AG04449 (cell line): ENCODE measurements at regions not wholly inside any gene's neighbourhood (a gene's known extent, or its start where the extent isn't known, plus 50 kb on each side); places are given as distances from the start of the nearest gene placed in this dataset.
"Not testable (repeated sequence)": the region's sequence is repeated elsewhere in the genome, so short reads cannot be mapped to it uniquely, and the experiment has no call there.

Experiments used
- CTCF ChIA-PET: fragments of 350-600 bp; formaldehyde crosslinking; extraction: SDS; loops from one replicate; lab custom pipeline; 2021; ENCODE audit warnings: antibody characterized with exemption; lab: Yijun Ruan, JAX
- POLR2A ChIA-PET: fragments of 400-600, 350-600 bp; formaldehyde crosslinking; extraction: SDS; loops from one replicate; lab custom pipeline; 2020; ENCODE audit warnings: antibody characterized with exemption, inconsistent platforms; lab: Yijun Ruan, JAX
- DNase-seq: peaks from one replicate; pipeline ENCODE4 v3.0.0-alpha.2; 2010; ENCODE audit warnings: low read depth, low spot score
- H3K4me3 ChIP-seq: 2 replicates; pipeline ENCODE4 v1.5.1; 2011; ENCODE audit warnings: low read depth, mild to moderate bottlenecking, control low read depth, low read length
- TF ChIP-seq, protein P1 (sequence below): IDR thresholded peaks from one replicate; pipeline ENCODE4 v1.5.1; 2011; ENCODE audit warnings: mild to moderate bottlenecking, moderate library complexity, low read length, control low read depth, inconsistent platforms; ENCODE audit not compliant: insufficient read depth; ENCODE audit errors: missing control alignments

DNA sequence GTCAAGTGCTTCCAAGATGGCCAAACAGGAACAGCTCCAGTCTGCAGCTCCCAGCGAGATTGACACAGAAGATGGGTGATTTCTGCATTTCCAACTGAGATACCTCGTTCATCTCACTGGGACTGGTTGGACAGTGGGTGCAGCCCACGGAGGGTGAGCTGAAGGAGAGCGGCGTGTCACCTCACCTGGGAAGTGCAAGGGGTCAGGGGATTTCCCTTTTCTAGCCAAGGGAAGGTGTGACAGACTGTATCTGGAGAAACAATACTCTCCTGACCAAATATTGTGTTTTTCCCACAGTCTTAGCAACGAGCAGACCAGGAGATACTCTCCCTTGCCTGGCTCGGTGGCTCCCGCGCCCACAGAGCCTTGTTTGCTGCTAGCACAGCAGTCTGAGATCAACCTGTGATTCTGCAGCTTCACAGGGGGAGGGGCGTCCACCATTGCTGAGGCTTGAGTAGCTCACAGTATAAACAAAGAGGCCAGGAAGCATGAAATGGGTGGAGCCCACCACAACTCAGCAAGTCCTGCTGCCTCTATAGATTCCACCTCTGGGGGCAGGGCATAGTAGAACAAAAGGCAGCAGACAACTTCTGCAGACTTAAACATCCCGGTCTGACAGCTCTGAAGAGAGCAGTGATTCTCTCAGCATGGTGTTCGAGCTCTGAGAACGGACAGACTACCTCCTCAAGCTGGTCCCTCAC is 293.5 kb upstream of the SUCLG2 start:
- ChIA-PET CTCF (no interaction called here), POLR2A (no interaction called here)
- TF ChIP-seq, protein P1, sequence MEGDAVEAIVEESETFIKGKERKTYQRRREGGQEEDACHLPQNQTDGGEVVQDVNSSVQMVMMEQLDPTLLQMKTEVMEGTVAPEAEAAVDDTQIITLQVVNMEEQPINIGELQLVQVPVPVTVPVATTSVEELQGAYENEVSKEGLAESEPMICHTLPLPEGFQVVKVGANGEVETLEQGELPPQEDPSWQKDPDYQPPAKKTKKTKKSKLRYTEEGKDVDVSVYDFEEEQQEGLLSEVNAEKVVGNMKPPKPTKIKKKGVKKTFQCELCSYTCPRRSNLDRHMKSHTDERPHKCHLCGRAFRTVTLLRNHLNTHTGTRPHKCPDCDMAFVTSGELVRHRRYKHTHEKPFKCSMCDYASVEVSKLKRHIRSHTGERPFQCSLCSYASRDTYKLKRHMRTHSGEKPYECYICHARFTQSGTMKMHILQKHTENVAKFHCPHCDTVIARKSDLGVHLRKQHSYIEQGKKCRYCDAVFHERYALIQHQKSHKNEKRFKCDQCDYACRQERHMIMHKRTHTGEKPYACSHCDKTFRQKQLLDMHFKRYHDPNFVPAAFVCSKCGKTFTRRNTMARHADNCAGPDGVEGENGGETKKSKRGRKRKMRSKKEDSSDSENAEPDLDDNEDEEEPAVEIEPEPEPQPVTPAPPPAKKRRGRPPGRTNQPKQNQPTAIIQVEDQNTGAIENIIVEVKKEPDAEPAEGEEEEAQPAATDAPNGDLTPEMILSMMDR: no peak
- DNase-seq: no peak
- no peak overlapping the region for H3K4me3 ChIP-seq

DNA sequence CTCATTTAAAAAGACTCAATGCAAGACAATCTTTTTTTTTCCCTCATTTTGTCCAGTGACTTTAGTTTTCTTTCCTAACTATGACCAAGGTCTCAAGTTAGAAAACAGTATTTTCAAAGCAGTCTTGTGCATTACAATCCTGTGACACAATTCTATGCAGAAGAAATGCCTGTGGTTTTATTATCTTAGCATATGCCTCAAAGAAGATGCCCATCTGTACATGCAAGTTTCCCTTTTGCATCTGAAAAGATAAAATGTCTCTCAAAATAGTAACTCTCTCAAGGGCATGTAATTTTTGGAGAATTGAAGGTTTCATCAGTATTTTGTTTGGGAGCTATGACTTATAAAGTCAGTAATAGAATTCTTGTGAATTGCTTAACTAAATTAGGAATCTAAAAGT is 292.0 kb upstream of the SUCLG2 start:
- ChIA-PET POLR2A (no interaction called here), CTCF (no interaction called here)
- peak; percentile 31 for DNase-seq
- TF ChIP-seq, protein P1: no peak
- H3K4me3 ChIP-seq: no peak overlapping the region

DNA sequence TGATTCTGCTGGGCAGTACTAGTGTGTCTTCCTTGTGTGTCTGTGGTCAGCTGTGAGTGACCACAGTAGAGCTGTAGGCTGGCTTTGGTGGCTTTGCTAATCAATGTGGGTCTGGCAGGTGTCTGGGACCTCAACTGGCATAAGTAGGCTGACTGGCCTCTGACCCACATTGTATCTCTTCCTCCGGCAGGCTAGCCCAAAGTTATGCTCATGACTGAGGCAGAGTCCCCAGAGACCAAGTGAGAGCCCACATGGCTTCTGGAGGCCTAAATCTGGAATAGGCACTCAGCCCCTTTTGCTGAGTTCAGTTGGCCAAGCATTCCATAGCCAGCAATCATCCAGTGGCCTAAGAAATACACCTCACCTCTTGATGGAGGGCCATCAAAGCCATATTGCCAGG is 289.1 kb upstream of the SUCLG2 start:
- ChIA-PET CTCF (no interaction called here), POLR2A (no interaction called here)
- no peak overlapping the region for H3K4me3 ChIP-seq
- TF ChIP-seq, protein P1: no peak
- no peak for DNase-seq

DNA sequence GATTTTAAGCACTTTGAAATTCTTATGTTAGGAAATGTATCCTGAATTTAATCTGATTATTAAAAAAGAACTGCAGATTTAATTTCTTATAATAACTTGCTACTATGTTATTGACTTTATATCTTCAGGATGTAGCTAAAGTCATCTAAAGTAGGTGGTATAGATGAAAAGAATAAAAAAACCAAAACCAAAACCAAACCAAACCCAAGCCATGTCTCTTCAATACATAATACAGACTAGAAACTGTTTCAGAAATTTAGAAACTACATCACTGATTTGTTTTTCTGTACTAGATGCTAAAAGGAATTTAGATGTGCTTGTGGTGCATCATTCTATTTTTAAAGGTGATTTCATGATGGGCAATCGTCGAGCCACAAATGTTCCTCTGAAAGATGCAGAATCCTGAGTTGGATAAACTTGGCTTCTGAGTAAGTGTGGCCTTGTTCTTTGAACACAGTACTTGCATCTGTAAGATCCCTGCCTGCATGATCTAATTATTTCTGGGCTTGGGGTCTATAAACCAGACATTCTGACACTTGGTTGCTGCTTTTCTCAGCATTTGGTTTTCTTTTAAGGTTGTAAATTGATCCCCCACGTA is 287.1 kb upstream of the SUCLG2 start:
- H3K4me3 ChIP-seq: no peak overlapping the region
- POLR2A ChIA-PET: no interaction called here
- CTCF ChIA-PET: no interaction called here
- TF ChIP-seq, protein P1: no peak
- no peak for DNase-seq

DNA sequence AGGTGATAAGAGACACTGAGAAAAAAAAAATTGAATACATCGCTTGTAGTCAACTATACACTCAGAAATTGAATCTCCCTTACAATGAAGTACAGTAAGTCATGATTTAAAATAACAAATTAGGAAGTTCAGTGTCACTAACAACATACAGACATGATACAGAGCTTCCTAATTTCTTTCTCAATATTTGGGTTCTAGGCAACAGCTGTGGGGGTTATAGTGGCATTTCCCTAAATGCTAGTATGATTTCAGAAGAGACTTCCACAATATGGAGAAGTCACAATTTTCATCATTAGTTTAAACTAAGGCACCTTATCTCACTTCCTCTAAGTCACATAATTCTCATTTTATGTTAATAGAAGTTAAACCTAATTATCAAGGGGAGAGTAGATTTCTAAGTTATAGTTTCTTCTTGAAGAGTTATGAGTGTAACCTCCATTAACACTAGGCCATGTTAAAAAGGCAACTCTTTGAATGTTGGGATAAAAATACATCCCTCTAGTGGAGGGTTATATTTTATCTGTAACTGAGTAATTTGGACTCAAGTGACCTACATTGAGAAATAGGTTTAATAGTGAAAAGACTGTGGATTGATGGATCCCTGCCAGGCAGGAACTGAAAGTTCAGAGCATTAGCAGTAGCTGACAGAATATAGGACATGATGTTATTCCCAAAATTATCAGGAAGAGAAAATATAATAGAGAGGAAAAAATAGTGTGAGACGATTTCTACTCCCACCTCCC is 286.0 kb upstream of the SUCLG2 start:
- ChIA-PET CTCF (no interaction called here), POLR2A (no interaction called here)
- no peak overlapping the region for H3K4me3 ChIP-seq
- TF ChIP-seq, protein P1: no peak
- no peak for DNase-seq

DNA sequence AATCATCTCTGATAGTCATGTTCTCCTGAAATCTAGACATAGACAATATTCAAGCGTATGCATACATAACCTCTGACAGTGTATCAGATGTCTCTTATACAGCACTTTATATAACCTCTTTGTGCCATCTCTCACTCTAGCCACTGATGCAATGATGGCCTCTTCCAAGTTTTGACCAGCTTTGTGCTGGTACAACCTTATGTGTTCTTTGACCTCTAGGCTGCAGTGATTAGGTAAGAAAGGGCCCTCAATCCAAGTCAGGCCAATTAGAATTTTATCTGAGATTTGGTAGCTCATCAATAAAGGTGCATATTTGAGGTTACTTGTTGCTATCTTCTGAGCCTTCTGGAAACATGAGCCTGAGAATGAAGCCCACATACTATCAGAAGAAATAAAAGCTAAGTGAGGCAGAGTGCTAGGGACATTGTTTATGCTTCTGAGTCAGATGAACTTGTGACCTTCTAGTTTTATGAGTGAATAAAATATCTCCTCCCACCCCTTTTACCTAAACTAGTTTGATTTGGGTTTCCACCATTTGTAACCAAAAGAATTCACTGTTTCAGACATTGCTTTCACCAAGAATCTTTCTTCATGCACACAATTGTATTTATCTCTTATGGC is 283.2 kb upstream of the SUCLG2 start:
- ChIA-PET CTCF (no interaction called here), POLR2A (no interaction called here)
- DNase-seq: no peak
- H3K4me3 ChIP-seq: no peak overlapping the region
- TF ChIP-seq, protein P1: no peak

DNA sequence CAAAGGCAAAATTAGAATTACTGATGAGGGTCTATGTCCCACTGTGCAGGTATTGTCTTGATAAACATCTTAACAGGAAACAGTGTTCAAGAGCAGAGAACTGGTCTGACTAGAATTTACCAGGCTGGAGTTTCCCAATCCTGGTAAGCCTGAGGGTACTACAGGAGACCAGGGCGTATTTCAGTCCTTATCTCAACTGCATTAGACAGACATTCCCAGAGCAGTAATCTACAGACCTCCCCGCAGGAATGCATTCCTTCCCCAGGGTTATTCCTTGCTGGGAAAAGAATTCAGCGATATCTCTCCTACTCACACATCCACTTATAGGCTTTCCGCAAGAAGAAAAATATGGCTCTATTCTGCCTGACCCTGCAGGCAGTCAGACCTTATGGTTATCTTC is 276.0 kb upstream of the SUCLG2 start:
- CTCF ChIA-PET, POLR2A ChIA-PET, H3K4me3 ChIP-seq, DNase-seq: not testable (repeated sequence)
